ENCODE measurements at regions not wholly inside any gene's neighbourhood (a gene's known extent, or its start where the extent isn't known, plus 50 kb on each side); places are given as distances from the start of the nearest gene placed in this dataset.

DNA sequence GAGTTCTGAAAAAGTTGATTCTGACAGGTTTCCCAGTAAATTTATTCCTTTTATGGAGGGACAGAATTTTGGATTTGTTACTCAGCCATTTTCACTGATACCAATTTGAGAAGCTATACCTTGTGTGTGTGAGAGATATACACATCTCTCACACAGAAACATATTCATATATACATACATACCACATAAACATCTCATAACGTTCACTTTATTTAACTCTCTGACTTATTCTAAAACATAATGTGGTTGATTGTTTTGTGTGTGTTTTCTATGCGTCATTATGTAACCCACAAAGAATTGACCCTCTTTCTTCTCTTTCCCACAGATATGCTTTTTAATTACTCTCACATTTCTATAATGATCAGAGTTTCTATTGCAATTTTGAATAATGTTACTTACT is 570.8 kb upstream of the TLE4 start (continued):
- no peak for TF ChIP-seq CEBPB (IDR thresholded peaks at IDR 0.05; ENCODE audit: low read depth, low read length)
- no peak for TF ChIP-seq KDM1A (IDR thresholded peaks at IDR 0.05; ENCODE audit: borderline replicate concordance, low read length)
- TF ChIP-seq ZNF274 (IDR thresholded peaks at IDR 0.05; ENCODE audit: borderline replicate concordance, extremely low read depth, low read length), result no peak
- no peak for TF ChIP-seq TBP (IDR thresholded peaks at IDR 0.05; ENCODE audit: low read depth, low read length)
